Activated naive CD4-positive, alpha-beta T cell treated with anti-CD3 and anti-CD28 coated beads, Interleukin-2, amount 50 U/mL, for 16 hours (primary cell): ENCODE measurements at regions not wholly inside any gene's neighbourhood (a gene's known extent, or its start where the extent isn't known, plus 50 kb on each side); places are given as distances from the start of the nearest gene placed in this dataset.
A peak's percentile ranks its signal among the peaks of the same experiment; 100 is the strongest.

Experiments used
- DNase-seq: peaks from one replicate; pipeline ENCODE4 v3.0.0-alpha.2; 2020

- DNase-seq: peak; percentile 38
Observed at GRCh38 chr9:93827545-93828330, 127.4 kb downstream of the BARX1 start.

GRCh38 chr9:93826905-93827544 lies 128.1 kb downstream of the BARX1 start:
- DNase-seq: no peak

- DNase-seq: peak; percentile 55
Observed at GRCh38 chr9:93826209-93826608, 128.9 kb downstream of the BARX1 start.

- DNase-seq: no peak
Observed at GRCh38 chr9:93825348-93826115, 129.6 kb downstream of the BARX1 start.

- no peak for DNase-seq
Observed at GRCh38 chr9:93824386-93825294, 130.5 kb downstream of the BARX1 start.

- no peak for DNase-seq
Observed at GRCh38 chr9:93823245-93824072, 131.7 kb downstream of the BARX1 start.

- no peak for DNase-seq
Observed at GRCh38 chr9:93822229-93822628, 132.9 kb downstream of the BARX1 start.

GRCh38 chr9:93821307-93821703 lies 133.8 kb downstream of the BARX1 start:
- DNase-seq: no peak

GRCh38 chr9:93820667-93821306 lies 134.4 kb downstream of the BARX1 start:
- no peak for DNase-seq

- no peak for DNase-seq
Observed at GRCh38 chr9:93819905-93820304, 135.2 kb downstream of the BARX1 start.

- no peak for DNase-seq
Observed at GRCh38 chr9:93818827-93819472, 136.2 kb downstream of the BARX1 start.

- DNase-seq: no peak
Observed at GRCh38 chr9:93818237-93818636, 136.9 kb downstream of the BARX1 start.

- no peak for DNase-seq
Observed at GRCh38 chr9:93815677-93816076, 139.5 kb downstream of the BARX1 start.

GRCh38 chr9:93815135-93815534 lies 140.0 kb downstream of the BARX1 start:
- DNase-seq: no peak

- no peak for DNase-seq
Observed at GRCh38 chr9:93814077-93814956, 140.8 kb downstream of the BARX1 start.

- no peak for DNase-seq
Observed at GRCh38 chr9:93813221-93814076, 141.7 kb downstream of the BARX1 start.

GRCh38 chr9:93812410-93812668 lies 142.8 kb downstream of the BARX1 start:
- DNase-seq: no peak

GRCh38 chr9:93810028-93810971 lies 144.9 kb downstream of the BARX1 start:
- DNase-seq: no peak
